ENCODE measurements at regions not wholly inside any gene's neighbourhood (a gene's known extent, or its start where the extent isn't known, plus 50 kb on each side); places are given as distances from the start of the nearest gene placed in this dataset.

GRCh38 chr2:78973630-78974029 lies 51.9 kb upstream of the REG3G start:
- H3K4me3 Mint-ChIP-seq (ENCODE audit: low read depth): no peak overlapping the region
- no peaks in the 10 kb centered on the region for H3K36me3 Mint-ChIP-seq (ENCODE audit: insufficient read depth)
- no peak for TF ChIP-seq CTCF (IDR thresholded peaks at IDR 0.05; ENCODE audit: unreplicated experiment)
- no peak for DNase-seq (ENCODE audit: low spot score, unreplicated experiment)
- H3K4me1 Mint-ChIP-seq (ENCODE audit: low read depth): no peaks in the 10 kb centered on the region
- H3K27ac Mint-ChIP-seq: no peak overlapping the region
- H3K9me3 Mint-ChIP-seq (ENCODE audit: low read depth): peaks cover 3% of the 10 kb centered on the region
- H3K27me3 Mint-ChIP-seq: no peaks in the 10 kb centered on the region
